Upper lobe of left lung (tissue), 4 donors: ENCODE measurements at regions not wholly inside any gene's neighbourhood (a gene's known extent, or its start where the extent isn't known, plus 50 kb on each side); places are given as distances from the start of the nearest gene placed in this dataset.

Experiments
- POLR2A ChIP-seq, 4 donors: fragments of 450-650 bp; IDR thresholded peaks; one replicate each; pipeline ENCODE4 v1.5.1; 2016 to 2017; ENCODE audit warnings: antibody characterized with exemption in 4 of 4, mild to moderate bottlenecking in 2 of 4
- TF ChIP-seq, protein P1 (sequence below), 6 experiments: fragments of 450-650 bp in 4 of 6; fragments of 200-600 bp in 2 of 6; sonication (generic) in 2 of 6; IDR thresholded peaks; one replicate each; pipeline ENCODE4 v1.5.1; 2016 to 2019; ENCODE audit warnings: antibody characterized with exemption in 6 of 6

DNA sequence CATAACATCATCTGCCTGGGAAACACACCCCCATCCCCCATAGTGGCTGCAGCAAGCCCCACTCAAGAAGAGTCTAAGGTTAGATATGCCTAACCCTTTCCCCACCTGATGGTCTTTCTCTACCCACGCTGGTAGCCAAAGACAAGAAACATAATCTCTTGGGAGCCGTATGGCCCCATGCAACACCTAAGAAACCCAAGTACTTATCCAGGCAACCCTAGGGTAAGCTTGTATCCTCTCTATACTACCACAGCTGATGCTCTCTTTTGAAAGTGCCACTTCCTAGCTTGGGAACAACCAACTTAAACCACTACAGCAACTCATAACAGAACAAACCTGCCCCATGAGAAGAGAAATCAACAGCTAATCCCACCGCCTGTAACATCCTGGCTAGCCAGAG, 161.1 kb downstream of the MSN start:
- TF ChIP-seq, protein P1, sequence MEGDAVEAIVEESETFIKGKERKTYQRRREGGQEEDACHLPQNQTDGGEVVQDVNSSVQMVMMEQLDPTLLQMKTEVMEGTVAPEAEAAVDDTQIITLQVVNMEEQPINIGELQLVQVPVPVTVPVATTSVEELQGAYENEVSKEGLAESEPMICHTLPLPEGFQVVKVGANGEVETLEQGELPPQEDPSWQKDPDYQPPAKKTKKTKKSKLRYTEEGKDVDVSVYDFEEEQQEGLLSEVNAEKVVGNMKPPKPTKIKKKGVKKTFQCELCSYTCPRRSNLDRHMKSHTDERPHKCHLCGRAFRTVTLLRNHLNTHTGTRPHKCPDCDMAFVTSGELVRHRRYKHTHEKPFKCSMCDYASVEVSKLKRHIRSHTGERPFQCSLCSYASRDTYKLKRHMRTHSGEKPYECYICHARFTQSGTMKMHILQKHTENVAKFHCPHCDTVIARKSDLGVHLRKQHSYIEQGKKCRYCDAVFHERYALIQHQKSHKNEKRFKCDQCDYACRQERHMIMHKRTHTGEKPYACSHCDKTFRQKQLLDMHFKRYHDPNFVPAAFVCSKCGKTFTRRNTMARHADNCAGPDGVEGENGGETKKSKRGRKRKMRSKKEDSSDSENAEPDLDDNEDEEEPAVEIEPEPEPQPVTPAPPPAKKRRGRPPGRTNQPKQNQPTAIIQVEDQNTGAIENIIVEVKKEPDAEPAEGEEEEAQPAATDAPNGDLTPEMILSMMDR (IDR thresholded peaks at IDR 0.05): no peak
- no peak for TF ChIP-seq POLR2A (IDR thresholded peaks at IDR 0.05)
